ENCODE measurements at regions not wholly inside any gene's neighbourhood (a gene's known extent, or its start where the extent isn't known, plus 50 kb on each side); places are given as distances from the start of the nearest gene placed in this dataset.

DNA sequence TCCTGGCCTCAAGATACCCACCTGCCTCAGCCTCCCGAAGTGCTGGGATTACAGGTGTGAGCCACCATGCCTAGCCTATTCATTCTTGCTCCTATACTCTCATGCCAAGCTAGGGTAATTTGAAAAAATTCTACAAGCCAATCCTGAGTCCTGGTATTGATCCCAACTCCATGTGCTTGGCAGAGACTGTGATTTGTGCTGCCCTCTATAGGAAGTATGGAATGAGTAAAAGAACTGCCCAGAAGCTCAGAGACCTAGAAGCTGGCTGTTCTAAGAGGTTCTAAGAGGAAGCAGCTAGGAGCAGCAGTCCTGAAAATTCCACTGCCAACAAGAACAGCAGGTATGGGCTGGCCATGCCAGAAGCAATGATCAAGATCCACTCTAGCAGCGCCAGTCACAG is 402.5 kb downstream of the PCNX1 start:
- H3K27ac Mint-ChIP-seq: no peak overlapping the region
- no peaks in the 10 kb centered on the region for H3K27me3 Mint-ChIP-seq
- H3K9me3 Mint-ChIP-seq (ENCODE audit: low read depth): peaks cover 11% of the 10 kb centered on the region
- H3K36me3 Mint-ChIP-seq: peaks cover 7% of the 10 kb centered on the region
- H3K4me3 Mint-ChIP-seq: no peak overlapping the region
- no peaks in the 10 kb centered on the region for H3K4me1 Mint-ChIP-seq (ENCODE audit: low read depth)

DNA sequence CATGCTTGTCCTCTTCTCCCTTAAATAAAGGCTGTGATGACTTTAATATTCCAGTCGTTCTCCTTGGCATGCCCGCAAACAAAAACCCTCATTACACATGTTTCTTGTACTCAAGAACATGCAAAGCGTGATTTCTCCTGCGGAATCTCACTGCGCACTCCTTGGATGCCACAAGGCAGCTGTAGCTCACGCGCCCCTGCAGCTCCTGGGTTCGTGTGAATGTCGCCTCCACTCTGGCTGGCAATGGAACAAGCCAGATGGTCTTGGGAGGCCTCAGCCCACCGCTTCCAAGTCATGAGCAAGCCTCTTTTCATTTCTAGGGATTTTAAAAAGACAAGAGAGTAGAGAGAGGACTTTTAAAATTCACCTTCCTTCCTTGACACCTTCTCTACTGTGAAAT is 403.8 kb downstream of the PCNX1 start:
- Mint-ChIP-seq H3K27me3 (no peaks in the 10 kb centered on the region), H3K27ac (no peak overlapping the region), H3K4me3 (no peak overlapping the region), H3K9me3 (ENCODE audit: low read depth) (no peaks in the 10 kb centered on the region), H3K36me3 (no peaks in the 10 kb centered on the region), H3K4me1 (ENCODE audit: low read depth) (no peaks in the 10 kb centered on the region)

DNA sequence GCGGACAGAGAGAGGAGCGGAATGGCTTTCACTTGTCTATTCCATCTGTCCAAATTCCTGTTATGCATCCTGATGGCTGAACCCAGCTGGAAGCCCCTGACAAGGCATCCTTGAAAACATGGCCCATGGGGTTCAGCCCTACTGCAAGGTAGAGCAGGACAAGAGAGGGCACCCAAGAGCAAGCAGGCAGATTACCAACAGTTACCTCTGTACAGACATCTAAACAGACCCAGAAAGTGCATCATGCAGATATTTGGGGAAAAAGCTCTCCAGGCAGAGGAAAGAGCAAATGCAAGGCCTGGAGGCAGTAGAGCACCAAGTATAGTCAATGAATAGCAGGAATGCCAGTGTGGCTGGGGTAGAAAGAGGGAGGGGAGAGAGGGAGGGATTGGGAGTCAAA is 407.5 kb downstream of the PCNX1 start:
- no peak overlapping the region for H3K4me3 Mint-ChIP-seq
- H3K27me3 Mint-ChIP-seq: no peaks in the 10 kb centered on the region
- no peaks in the 10 kb centered on the region for H3K9me3 Mint-ChIP-seq (ENCODE audit: low read depth)
- H3K36me3 Mint-ChIP-seq: no peaks in the 10 kb centered on the region
- no peak overlapping the region for H3K27ac Mint-ChIP-seq
- peaks cover 4% of the 10 kb centered on the region for H3K4me1 Mint-ChIP-seq (ENCODE audit: low read depth)

DNA sequence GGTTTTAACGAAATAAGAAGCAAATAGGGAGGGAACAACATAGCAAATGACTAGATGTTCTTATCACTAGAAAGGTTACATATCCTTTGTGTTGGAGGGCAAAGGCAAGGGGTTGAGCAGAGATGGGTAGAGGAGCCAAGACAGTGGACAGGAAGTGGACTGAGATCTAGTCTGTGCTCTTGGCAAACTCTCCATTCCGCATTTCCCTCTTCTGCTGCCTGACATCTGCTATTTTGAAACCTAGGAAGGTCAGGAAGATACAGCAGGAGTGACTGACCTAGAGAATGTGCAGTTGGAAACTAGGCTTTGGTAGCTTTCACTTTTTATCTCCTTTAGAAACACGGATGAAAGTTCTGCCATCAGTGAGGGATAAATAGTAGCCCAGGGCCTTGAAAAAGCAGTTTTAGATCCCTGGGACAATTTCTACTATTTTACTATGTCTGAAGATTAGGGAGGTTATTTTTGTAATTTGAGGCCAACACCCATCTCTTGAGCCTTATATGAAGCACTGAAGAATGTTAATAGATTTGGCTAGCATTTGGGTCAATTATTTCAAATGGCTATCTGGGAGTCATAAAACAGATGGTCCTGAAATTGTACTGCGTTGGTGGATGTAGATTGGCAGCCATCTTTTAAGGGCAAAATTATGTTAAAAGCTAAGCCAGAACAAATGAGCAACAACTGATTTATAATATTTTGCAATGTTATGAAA is 410.3 kb downstream of the PCNX1 start:
- Mint-ChIP-seq H3K9me3 (ENCODE audit: low read depth) (no peaks in the 10 kb centered on the region), H3K27me3 (no peaks in the 10 kb centered on the region), H3K27ac (no peak overlapping the region), H3K36me3 (no peaks in the 10 kb centered on the region), H3K4me3 (no peak overlapping the region), H3K4me1 (ENCODE audit: low read depth) (peaks cover 16% of the 10 kb centered on the region)

DNA sequence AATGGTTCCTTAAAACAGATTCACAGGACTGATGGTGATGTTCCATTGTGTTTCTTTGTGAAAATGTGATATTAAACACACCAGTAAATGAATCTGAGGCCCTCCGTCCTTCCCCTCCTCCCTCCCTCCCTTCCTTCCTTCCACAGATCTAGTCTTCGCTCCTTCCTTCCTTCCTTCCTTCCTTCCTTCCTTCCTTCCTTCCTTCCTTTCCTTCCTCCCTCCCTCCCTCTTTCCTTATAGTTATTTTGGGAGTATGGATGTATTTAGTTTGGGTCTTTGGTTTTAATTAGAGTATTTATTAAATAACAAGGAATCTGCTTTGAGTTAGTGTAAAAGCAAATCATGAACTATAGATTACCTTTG is 410.8 kb downstream of the PCNX1 start:
- H3K27ac Mint-ChIP-seq: no peak overlapping the region
- H3K4me1 Mint-ChIP-seq (ENCODE audit: low read depth): peaks cover 21% of the 10 kb centered on the region
- no peak overlapping the region for H3K4me3 Mint-ChIP-seq
- H3K36me3 Mint-ChIP-seq: no peaks in the 10 kb centered on the region
- H3K9me3 Mint-ChIP-seq (ENCODE audit: low read depth): no peaks in the 10 kb centered on the region
- H3K27me3 Mint-ChIP-seq: no peaks in the 10 kb centered on the region

DNA sequence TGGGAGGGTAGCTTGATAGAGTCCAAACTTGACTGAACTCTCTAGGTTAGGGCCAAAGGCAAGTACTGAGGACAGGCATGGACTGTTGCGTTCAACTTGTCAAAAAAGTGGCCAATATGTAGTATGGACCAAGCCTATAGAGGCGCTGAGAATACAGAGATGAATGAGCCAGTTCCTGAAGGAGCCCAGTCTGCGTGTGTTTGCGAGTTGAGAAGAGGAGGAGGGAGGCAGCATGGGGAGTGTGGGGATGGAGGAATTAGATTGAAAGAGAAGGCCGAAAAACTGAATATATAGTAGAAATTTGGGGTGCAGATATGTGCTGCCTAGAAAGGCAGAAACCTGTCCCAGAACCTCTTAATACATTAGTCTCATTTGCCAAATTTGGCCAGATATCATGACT is 412.4 kb downstream of the PCNX1 start:
- Mint-ChIP-seq H3K4me3 (peak overlapping the region; percentile 90), H3K27me3 (no peaks in the 10 kb centered on the region), H3K9me3 (ENCODE audit: low read depth) (no peaks in the 10 kb centered on the region), H3K36me3 (no peaks in the 10 kb centered on the region), H3K27ac (peak overlapping the region; percentile 97), H3K4me1 (ENCODE audit: low read depth) (peaks cover 36% of the 10 kb centered on the region)

DNA sequence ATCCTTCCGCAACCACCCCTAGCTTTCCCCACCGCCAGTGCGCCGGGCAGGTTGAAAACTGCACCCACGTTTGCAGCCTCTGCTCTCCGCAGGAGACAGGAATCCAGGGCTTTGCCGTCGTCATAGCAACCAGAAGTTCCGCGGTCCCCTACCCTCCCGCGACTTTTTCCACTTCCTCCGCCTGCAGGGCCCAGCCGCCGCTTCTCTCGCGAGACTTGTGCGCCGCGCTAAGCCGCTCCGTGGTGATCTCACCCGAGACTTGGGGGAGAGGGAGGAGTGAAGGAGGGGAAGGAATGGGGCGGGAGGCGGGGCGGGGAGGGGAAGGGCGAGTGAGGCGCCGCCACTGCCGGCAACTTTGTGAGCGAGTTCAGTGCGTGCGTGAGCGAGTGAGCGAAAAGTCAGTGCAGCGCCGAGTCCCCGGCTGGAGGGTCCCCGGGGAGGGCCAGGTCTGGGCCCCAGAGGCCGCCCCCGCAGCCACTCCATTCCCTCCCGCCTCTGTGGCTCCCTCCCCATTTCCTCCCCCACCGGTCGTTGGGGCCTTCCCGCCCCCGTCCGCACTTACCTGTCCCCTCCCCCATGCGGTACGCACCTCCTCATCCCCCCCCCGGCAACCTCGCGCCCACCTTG is 413.0 kb downstream of the PCNX1 start, which contains the start of gene SIPA1L1:
TSS of gene SIPA1L1 (plus strand) at position 370 of the 627 bp plus-strand sequence.
- Mint-ChIP-seq H3K36me3 (no peaks in the 10 kb centered on the region), H3K9me3 (ENCODE audit: low read depth) (no peaks in the 10 kb centered on the region), H3K4me3 (peak within 1 kb of the TSS; percentile 90), H3K27ac (peak within 1 kb of the TSS; percentile 97), H3K27me3 (no peaks in the 10 kb centered on the region), H3K4me1 (ENCODE audit: low read depth) (peaks cover 41% of the 10 kb centered on the region)

DNA sequence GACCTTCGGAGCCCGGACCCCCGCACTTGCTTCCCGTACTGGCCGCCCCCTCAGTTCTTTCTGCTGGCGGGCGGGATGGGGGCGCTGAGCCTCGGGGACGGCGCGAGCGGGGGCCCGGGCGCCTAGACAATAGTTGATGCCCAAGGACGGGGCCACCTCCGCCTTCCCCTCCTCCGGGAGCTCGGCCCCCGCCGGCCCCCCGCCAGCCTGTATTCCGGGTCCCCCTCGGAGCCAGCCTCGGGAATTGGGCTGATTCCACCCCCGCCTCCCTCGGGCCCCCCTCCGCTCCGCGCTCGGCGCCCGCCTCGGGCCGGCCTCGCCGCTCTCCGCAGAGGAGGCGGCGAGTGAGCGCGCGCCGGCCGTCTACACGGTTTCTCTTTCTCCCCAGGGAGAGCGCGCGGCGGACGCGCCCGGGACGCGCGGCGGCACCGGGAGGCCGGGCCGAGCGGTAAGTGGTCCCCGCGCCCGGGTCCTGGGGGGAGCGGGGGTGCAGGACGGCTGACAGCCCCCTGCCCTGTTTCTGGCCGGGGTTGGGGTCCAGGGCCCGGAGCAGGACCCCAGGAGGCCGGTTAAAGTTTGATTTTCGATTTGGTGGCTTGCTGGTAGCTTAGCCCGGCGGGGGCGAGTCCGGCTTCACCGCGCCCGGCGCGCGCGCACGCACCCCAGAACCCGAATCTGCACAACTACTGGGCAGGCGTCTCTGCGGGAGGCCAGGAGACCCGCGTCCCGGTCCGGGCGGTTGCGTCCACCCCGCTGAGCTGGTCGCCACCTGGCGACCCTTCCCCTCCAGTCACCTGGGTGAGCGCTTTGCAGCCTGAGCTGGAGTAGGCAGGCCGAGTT is 413.7 kb downstream of the PCNX1 start:
- Mint-ChIP-seq H3K27ac (peak overlapping the region; percentile 97), H3K4me1 (ENCODE audit: low read depth) (peaks cover 49% of the 10 kb centered on the region), H3K36me3 (no peaks in the 10 kb centered on the region), H3K9me3 (ENCODE audit: low read depth) (no peaks in the 10 kb centered on the region), H3K27me3 (no peaks in the 10 kb centered on the region), H3K4me3 (peak overlapping the region; percentile 90)

DNA sequence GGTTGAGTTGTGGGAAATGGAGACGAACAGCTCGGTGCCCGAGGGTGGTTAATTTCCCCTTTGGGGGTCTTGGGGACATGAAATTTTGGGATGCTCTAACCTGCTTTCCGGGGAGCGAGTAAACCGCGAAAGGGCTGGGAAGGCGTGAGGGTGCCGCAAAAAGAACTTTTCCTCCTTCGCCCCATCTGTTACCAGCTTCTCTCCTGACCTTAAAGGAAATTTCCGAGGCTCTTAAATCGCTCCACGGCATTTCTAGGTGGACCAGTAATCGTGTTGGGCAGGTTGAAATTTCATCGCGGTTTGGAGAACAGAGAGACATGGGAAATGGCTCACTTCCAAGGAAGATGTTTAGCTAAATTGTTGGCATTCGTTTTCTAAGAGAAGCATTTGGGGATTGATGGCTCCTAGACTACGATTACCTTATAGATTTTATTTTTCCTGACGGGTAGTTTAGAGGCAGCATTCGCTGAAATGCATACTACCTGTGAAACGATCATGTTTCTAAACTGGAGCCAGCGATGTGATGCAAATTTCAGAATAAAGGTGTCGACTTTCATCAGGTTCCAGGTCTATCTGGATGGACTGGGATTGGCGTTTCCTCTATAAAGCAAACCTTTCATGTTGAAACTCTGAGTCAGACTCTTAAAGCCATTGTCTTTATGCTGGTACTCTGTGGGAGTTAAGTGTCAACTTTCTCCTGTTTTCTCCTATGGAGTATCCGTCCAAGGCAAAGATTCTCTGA is 414.5 kb downstream of the PCNX1 start:
- Mint-ChIP-seq H3K27ac (peak overlapping the region; percentile 89), H3K27me3 (no peaks in the 10 kb centered on the region), H3K9me3 (ENCODE audit: low read depth) (no peaks in the 10 kb centered on the region), H3K36me3 (no peaks in the 10 kb centered on the region), H3K4me3 (peak overlapping the region; percentile 89), H3K4me1 (ENCODE audit: low read depth) (peaks cover 53% of the 10 kb centered on the region)

DNA sequence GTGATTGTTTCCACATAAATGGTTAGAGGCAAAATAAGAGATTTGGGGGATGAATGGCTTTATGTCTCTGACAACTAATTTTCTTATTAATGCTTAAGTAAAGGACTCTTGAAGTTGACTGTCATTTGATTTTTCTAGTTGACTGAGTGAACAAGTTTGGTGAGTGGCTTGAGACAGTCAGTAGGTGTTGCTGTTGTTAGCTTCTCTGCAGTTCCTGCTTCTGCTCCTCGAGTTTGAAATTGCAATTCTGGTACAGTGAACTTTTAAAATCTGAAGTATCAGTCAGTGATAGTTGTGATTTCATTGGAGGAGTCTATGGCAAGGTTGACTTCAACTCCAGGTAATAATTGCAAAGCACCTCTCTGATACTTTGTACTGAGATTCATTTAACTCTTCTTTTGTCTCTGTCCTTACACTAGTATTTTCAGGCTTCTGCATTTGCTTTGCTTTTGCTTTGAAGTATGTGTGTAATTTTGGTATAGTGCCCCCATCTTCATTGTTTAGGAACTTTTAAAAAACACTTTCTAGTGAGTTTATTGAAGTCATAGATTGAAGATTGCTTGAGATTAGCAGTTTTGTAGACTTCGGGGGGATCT is 415.5 kb downstream of the PCNX1 start:
- H3K4me1 Mint-ChIP-seq (ENCODE audit: low read depth): peaks cover 56% of the 10 kb centered on the region

DNA sequence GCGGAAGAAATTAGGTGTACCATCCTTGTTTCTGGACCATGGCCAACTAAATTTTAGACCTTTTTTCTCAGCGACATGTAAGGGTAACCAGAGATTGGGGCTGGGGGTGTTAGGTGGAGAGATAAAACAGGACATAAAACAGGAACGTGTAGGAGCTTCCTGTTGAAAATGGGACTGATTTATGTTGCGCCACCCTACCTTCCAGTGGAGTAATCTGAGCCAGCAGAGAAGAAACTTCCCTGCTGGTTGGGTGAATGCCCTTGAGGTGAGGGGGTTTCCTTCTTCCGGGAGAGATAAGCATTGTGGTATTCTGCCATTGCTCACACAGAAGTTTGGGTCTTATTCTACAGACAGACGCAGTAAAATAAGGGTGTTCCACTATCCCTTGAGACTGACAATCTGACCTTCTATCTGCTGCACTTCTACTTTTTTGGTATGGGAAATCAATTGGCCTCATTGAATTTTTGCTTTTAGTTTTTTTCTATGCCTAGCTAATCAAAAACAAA is 417.6 kb downstream of the PCNX1 start:
- peaks cover 69% of the 10 kb centered on the region for H3K4me1 Mint-ChIP-seq (ENCODE audit: low read depth)
- H3K9me3 Mint-ChIP-seq (ENCODE audit: low read depth): no peaks in the 10 kb centered on the region

More for the DNA sequence above, 415.5 kb downstream of the PCNX1 start:
- H3K4me3 Mint-ChIP-seq: peak overlapping the region; percentile 89
- H3K9me3 Mint-ChIP-seq (ENCODE audit: low read depth): no peaks in the 10 kb centered on the region
- no peaks in the 10 kb centered on the region for H3K36me3 Mint-ChIP-seq
- no peaks in the 10 kb centered on the region for H3K27me3 Mint-ChIP-seq
- peak overlapping the region; percentile 64 for H3K27ac Mint-ChIP-seq

DNA sequence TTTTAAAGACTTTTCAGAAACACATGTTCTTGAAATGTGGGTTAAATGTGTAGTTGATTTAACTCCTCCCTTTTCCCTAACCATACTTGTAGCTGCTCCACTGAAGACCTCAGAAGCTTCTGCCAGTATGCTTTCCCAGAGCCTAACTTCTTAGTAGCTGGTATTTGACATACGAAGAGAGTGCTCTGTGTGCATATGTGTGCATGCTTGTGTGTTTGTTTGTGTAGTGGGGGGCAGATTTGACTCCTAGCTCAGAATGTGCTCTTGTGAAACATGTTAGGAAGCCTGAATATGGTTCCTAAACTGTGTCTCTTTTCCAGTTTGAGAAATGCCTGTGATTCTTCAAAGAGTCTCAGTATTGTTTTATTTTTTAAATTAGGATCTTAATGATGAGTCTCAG is 420.4 kb downstream of the PCNX1 start:
- no peaks in the 10 kb centered on the region for H3K27me3 Mint-ChIP-seq
- H3K4me3 Mint-ChIP-seq: no peak overlapping the region
- H3K27ac Mint-ChIP-seq: no peak overlapping the region

More for the DNA sequence above, 417.6 kb downstream of the PCNX1 start:
- Mint-ChIP-seq H3K4me3 (peak overlapping the region; percentile 64), H3K36me3 (peaks cover 3% of the 10 kb centered on the region), H3K27me3 (no peaks in the 10 kb centered on the region), H3K27ac (peak overlapping the region; percentile 23)

DNA sequence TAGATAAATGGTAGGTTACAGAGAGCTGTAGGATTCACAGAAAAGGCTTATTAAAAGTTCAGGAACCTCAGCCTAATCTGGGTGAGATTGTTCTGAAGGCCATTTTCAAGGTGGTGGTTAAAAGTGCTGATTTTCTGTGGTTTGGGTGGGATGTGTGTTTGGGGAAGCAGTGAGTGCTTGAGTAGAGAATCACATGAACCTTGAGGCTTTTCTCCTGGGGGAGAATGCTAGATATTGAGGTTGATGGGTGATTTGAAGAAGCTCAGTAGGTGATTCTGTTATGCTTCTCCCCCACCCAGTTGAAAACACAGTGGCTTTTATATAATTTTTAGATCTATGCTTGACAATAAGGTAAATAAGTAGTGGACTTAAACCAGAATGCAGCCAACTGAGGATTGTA is 420.9 kb downstream of the PCNX1 start:
- H3K36me3 Mint-ChIP-seq: peaks cover 7% of the 10 kb centered on the region
- no peak overlapping the region for H3K4me3 Mint-ChIP-seq
- no peaks in the 10 kb centered on the region for H3K27me3 Mint-ChIP-seq
- H3K9me3 Mint-ChIP-seq (ENCODE audit: low read depth): no peaks in the 10 kb centered on the region
- no peak overlapping the region for H3K27ac Mint-ChIP-seq
- peaks cover 79% of the 10 kb centered on the region for H3K4me1 Mint-ChIP-seq (ENCODE audit: low read depth)

More for the DNA sequence above, 420.4 kb downstream of the PCNX1 start:
- Mint-ChIP-seq H3K4me1 (ENCODE audit: low read depth) (peaks cover 81% of the 10 kb centered on the region), H3K9me3 (ENCODE audit: low read depth) (no peaks in the 10 kb centered on the region), H3K36me3 (peaks cover 5% of the 10 kb centered on the region)

DNA sequence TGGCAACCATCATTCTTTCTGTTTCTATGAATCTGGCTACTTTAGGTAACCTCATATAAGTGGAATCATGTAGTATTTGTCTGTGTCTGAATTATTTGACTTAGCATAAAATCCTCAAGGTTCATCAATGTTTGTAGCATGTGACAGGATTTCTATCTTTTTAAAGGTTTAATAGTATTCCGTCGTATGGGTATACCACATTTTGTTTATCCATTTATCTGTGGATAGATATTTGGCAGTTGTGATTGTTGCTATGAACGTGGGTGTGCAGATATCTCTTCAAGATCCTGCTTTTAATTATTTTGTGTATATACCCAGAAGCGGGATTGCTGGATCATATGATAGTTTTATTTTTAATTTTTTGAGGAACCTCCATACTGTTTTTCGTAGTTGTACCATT is 421.7 kb downstream of the PCNX1 start:
- H3K27ac Mint-ChIP-seq: no peak overlapping the region
- H3K4me1 Mint-ChIP-seq (ENCODE audit: low read depth): peaks cover 80% of the 10 kb centered on the region
- peaks cover 14% of the 10 kb centered on the region for H3K36me3 Mint-ChIP-seq
- no peaks in the 10 kb centered on the region for H3K27me3 Mint-ChIP-seq
- H3K4me3 Mint-ChIP-seq: no peak overlapping the region
- H3K9me3 Mint-ChIP-seq (ENCODE audit: low read depth): no peaks in the 10 kb centered on the region
